Skeletal muscle satellite cell (primary cell): ENCODE measurements at regions not wholly inside any gene's neighbourhood (a gene's known extent, or its start where the extent isn't known, plus 50 kb on each side); places are given as distances from the start of the nearest gene placed in this dataset.

ENCODE experiments used
- H3K27me3 ChIP-seq: 2 replicates; pipeline ENCODE4 v1.7.0; 2013; ENCODE audit warnings: low read length; ENCODE audit not compliant: control insufficient read depth, insufficient read depth
- H3K36me3 ChIP-seq: 2 replicates; pipeline ENCODE4 v1.7.0; 2013; ENCODE audit warnings: mild to moderate bottlenecking, control low read depth, low read length; ENCODE audit not compliant: insufficient read depth
- H3K4me1 ChIP-seq: 2 replicates; pipeline ENCODE4 v1.7.0; 2013; ENCODE audit warnings: low read length; ENCODE audit not compliant: control insufficient read depth, insufficient read depth
- H3K4me2 ChIP-seq: 2 replicates; pipeline ENCODE4 v1.7.0; 2013; ENCODE audit warnings: mild to moderate bottlenecking, low read length
- H3K4me3 ChIP-seq: 2 replicates; pipeline ENCODE4 v1.7.0; 2013; ENCODE audit warnings: low read length
- H3K9ac ChIP-seq: 2 replicates; pipeline ENCODE4 v1.7.0; 2013; ENCODE audit warnings: mild to moderate bottlenecking, low read depth, low read length, moderate library complexity
- H3K9me3 ChIP-seq: replicated peaks from 2 replicates; pipeline ENCODE4 v1.7.0; 2013; ENCODE audit warnings: mild to moderate bottlenecking, control low read depth, low read length

GRCh38 chr12:67457778-67458665, 188.9 kb downstream of the CAND1 start:
- Histone ChIP-seq H3K36me3 (no peaks in the 10 kb centered on the region), H3K4me1 (peaks cover 19% of the 10 kb centered on the region), H3K9ac (no peak overlapping the region), H3K4me2 (no peak overlapping the region), H3K9me3 (no peaks in the 10 kb centered on the region), H3K27me3 (no peaks in the 10 kb centered on the region), H3K4me3 (no peak overlapping the region)

- no peak overlapping the region for H3K4me3 ChIP-seq
- peaks cover 19% of the 10 kb centered on the region for H3K4me1 ChIP-seq
- H3K27me3 ChIP-seq = no peaks in the 10 kb centered on the region
- no peaks in the 10 kb centered on the region for H3K36me3 ChIP-seq
- no peak overlapping the region for H3K9ac ChIP-seq
- H3K9me3 ChIP-seq = no peaks in the 10 kb centered on the region
- no peak overlapping the region for H3K4me2 ChIP-seq
These were observed 189.4 kb upstream of the DYRK2 start for GRCh38 chr12:67459173-67459572.

GRCh38 chr12:67459578-67459977, 189.0 kb upstream of the DYRK2 start:
- peaks cover 19% of the 10 kb centered on the region for H3K4me1 ChIP-seq
- H3K36me3 ChIP-seq = no peaks in the 10 kb centered on the region
- H3K4me2 ChIP-seq = no peak overlapping the region
- no peak overlapping the region for H3K4me3 ChIP-seq
- H3K9ac ChIP-seq = no peak overlapping the region
- no peaks in the 10 kb centered on the region for H3K9me3 ChIP-seq
- no peaks in the 10 kb centered on the region for H3K27me3 ChIP-seq

- Histone ChIP-seq H3K9me3 (no peaks in the 10 kb centered on the region), H3K36me3 (no peaks in the 10 kb centered on the region), H3K4me3 (no peak overlapping the region), H3K9ac (no peak overlapping the region), H3K4me1 (peaks cover 19% of the 10 kb centered on the region), H3K4me2 (no peak overlapping the region), H3K27me3 (no peaks in the 10 kb centered on the region)
These were observed 188.2 kb upstream of the DYRK2 start for GRCh38 chr12:67460388-67460787.

GRCh38 chr12:67468549-67469245, 179.8 kb upstream of the DYRK2 start:
- no peak overlapping the region for H3K4me3 ChIP-seq
- no peaks in the 10 kb centered on the region for H3K27me3 ChIP-seq
- no peaks in the 10 kb centered on the region for H3K9me3 ChIP-seq
- H3K9ac ChIP-seq = no peak overlapping the region
- H3K4me1 ChIP-seq = no peaks in the 10 kb centered on the region
- no peaks in the 10 kb centered on the region for H3K36me3 ChIP-seq
- no peak overlapping the region for H3K4me2 ChIP-seq

- H3K9ac ChIP-seq = no peak overlapping the region
These were observed 178.9 kb upstream of the DYRK2 start for GRCh38 chr12:67469666-67470065.

GRCh38 chr12:67471810-67472209, 176.7 kb upstream of the DYRK2 start:
- H3K9me3 ChIP-seq = no peaks in the 10 kb centered on the region
- peaks cover 6% of the 10 kb centered on the region for H3K4me1 ChIP-seq
- no peak overlapping the region for H3K4me3 ChIP-seq
- H3K4me2 ChIP-seq = no peak overlapping the region
- H3K27me3 ChIP-seq = no peaks in the 10 kb centered on the region
- H3K9ac ChIP-seq = no peak overlapping the region
- no peaks in the 10 kb centered on the region for H3K36me3 ChIP-seq

More at GRCh38 chr12:67469666-67470065, 178.9 kb upstream of the DYRK2 start:
- Histone ChIP-seq H3K36me3 (no peaks in the 10 kb centered on the region), H3K4me2 (no peak overlapping the region), H3K27me3 (no peaks in the 10 kb centered on the region), H3K4me3 (no peak overlapping the region), H3K4me1 (no peaks in the 10 kb centered on the region), H3K9me3 (no peaks in the 10 kb centered on the region)

- H3K27me3 ChIP-seq = no peaks in the 10 kb centered on the region
These were observed 176.0 kb upstream of the DYRK2 start for GRCh38 chr12:67472539-67472938.

GRCh38 chr12:67474934-67475620, 173.5 kb upstream of the DYRK2 start:
- Histone ChIP-seq H3K36me3 (no peaks in the 10 kb centered on the region), H3K9me3 (no peaks in the 10 kb centered on the region), H3K4me2 (no peak overlapping the region), H3K4me3 (no peak overlapping the region), H3K9ac (no peak overlapping the region), H3K27me3 (no peaks in the 10 kb centered on the region), H3K4me1 (peaks cover 6% of the 10 kb centered on the region)

More at GRCh38 chr12:67472539-67472938, 176.0 kb upstream of the DYRK2 start:
- Histone ChIP-seq H3K9me3 (no peaks in the 10 kb centered on the region), H3K4me1 (peaks cover 6% of the 10 kb centered on the region), H3K9ac (no peak overlapping the region), H3K4me2 (no peak overlapping the region), H3K36me3 (no peaks in the 10 kb centered on the region), H3K4me3 (no peak overlapping the region)

GRCh38 chr12:67475725-67476124, 172.8 kb upstream of the DYRK2 start:
- Histone ChIP-seq H3K9me3 (no peaks in the 10 kb centered on the region), H3K36me3 (no peaks in the 10 kb centered on the region), H3K4me2 (no peak overlapping the region), H3K27me3 (no peaks in the 10 kb centered on the region), H3K9ac (no peak overlapping the region), H3K4me1 (peaks cover 6% of the 10 kb centered on the region), H3K4me3 (no peak overlapping the region)

GRCh38 chr12:67477681-67478265, 170.8 kb upstream of the DYRK2 start:
- H3K4me3 ChIP-seq = no peak overlapping the region
- H3K4me2 ChIP-seq = no peak overlapping the region
- no peaks in the 10 kb centered on the region for H3K9me3 ChIP-seq
- H3K36me3 ChIP-seq = no peaks in the 10 kb centered on the region
- peaks cover 6% of the 10 kb centered on the region for H3K4me1 ChIP-seq
- H3K27me3 ChIP-seq = no peaks in the 10 kb centered on the region
- no peak overlapping the region for H3K9ac ChIP-seq
